Mammary epithelial cell (primary cell): ENCODE measurements at regions not wholly inside any gene's neighbourhood (a gene's known extent, or its start where the extent isn't known, plus 50 kb on each side); places are given as distances from the start of the nearest gene placed in this dataset.

ENCODE experiments used
- CTCF ChIP-seq, 2 donors: IDR thresholded peaks in 1 of 2; conservative IDR thresholded peaks in 1 of 2; 2 replicates each; pipeline ENCODE4 v1.5.1; 2011 to 2012; ENCODE audit warnings: inconsistent platforms in 2 of 2, low read length in 2 of 2, mild to moderate bottlenecking in 2 of 2, control low read depth in 1 of 2, low read depth in 1 of 2; ENCODE audit not compliant: insufficient read depth in 1 of 2; ENCODE audit errors: extremely low read depth in 1 of 2
- EZH2 ChIP-seq: IDR thresholded peaks from 2 replicates; pipeline ENCODE4 v1.6.1; 2012; ENCODE audit warnings: low read length, inconsistent platforms, borderline replicate concordance

DNA sequence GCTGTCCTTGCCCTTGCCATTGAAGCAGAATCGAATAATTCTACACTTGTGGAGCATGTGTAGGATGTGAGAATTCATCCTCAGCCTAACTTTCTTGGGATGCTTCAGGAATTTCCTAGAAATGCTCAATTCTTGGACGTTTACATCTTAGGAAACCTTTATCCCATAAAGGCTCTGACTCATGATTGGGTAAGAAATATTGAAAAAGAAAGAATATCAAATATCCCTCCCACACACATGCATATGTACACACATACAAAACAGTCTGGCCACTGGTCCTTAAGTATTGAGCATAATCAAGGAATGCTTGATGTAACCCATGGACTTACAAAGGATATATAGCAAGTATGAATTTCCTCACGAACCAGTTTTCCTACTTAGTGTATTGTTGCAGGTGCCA, 83.9 kb upstream of the IPO9 start:
- TF ChIP-seq CTCF (conservative IDR thresholded peaks at IDR 0.05 in 1 of 2, IDR thresholded peaks at IDR 0.05 in 1 of 2; ENCODE audit: extremely low read depth in 1 of 2, insufficient read depth in 1 of 2, low read depth in 1 of 2, low read length in 2 of 2) (no peak), EZH2 (no peak)
